SK-MEL-5 (cell line): ENCODE measurements at regions not wholly inside any gene's neighbourhood (a gene's known extent, or its start where the extent isn't known, plus 50 kb on each side); places are given as distances from the start of the nearest gene placed in this dataset.
A peak's percentile ranks its signal among the peaks of the same experiment; 100 is the strongest.

Experiments
- DNase-seq: peaks from one replicate; pipeline ENCODE4 v3.0.0-alpha.2; 2016; ENCODE audit warnings: low read depth, low spot score
- in situ Hi-C: cut with HindIII; loops from 2 replicates; pipeline ENCODE4 v1.10.0; 2016; ENCODE audit warnings: low sequenced_read_pairs, high pct_unique_total_duplicates, low pct_unique_long_range_greater_than_20kb

- in situ Hi-C loops: no loop called here
- no peak for DNase-seq
Observed at GRCh38 chr2:18122544-18123210, 244.2 kb downstream of the KCNS3 start.

DNA sequence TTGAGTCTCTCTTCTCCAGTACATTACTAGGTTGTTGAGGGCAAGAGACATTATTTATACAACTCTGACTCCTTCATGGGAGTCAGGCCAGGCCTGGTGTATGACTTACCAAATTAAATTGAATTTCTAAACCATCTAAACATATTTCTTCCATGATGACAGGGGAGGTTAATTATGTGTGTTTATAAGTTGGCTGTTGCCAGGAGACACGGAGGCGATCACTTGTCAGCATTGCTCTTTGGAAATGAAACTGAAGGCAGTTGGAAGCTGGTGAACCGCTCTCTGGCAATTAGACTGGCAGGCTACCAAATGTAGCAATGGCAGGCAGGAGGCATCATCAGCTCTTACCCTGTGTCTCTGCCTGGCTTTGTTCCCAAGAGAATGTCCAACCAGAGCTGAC, 241.4 kb downstream of the KCNS3 start:
- in situ Hi-C loops: no loop called here
- DNase-seq: no peak

- no peak for DNase-seq
Observed at GRCh38 chr2:18118703-18119102, 240.2 kb downstream of the KCNS3 start.

DNA sequence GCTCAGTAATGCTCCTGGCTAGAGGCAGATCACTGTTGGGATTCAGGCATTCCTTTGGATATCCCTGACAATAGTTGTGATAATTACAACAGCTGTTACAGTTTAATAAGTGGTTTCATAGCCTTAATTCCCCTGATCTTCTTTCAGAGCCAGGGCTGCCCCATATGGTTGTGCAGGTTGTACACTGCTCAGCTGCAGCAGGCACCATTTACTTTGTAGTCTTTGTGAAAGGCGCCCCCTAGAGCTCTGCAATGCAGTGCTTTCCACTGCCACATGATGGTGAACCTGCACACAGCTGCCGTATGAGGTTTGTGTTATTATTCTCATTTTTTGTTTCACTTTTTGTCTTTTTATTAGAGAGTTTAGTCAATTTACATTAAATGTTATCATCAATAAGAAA, 239.1 kb downstream of the KCNS3 start:
- DNase-seq: peak; percentile 89
- in situ Hi-C loops: no loop called here

More at GRCh38 chr2:18118703-18119102, 240.2 kb downstream of the KCNS3 start:
- in situ Hi-C loops: no loop called here

GRCh38 chr2:18110222-18110621, 231.8 kb downstream of the KCNS3 start:
- in situ Hi-C loops: no loop called here
- DNase-seq: no peak

DNA sequence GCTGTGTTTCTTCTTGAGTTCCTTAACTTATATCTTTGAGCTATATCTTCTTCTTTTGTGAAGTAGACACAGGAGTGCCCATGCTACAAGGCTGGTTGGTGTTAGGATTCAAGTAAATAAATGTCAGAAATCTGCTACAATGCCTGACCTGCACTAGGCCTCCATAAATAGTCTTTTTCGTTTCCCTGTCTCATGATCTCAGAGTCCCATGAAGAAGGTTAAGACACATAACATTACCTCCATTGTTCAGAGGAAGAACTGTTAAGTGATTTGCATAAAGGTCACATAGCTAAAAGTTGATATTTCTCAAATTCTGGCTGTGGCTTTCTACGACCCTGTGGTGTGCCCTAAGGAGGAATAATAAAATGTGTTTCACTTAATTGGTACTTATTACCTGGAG, 228.4 kb downstream of the KCNS3 start:
- in situ Hi-C loops: no loop called here
- peak; percentile 82 for DNase-seq

- in situ Hi-C loops: no loop called here
- no peak for DNase-seq
Observed at GRCh38 chr2:18105929-18106328, 227.5 kb downstream of the KCNS3 start.

DNA sequence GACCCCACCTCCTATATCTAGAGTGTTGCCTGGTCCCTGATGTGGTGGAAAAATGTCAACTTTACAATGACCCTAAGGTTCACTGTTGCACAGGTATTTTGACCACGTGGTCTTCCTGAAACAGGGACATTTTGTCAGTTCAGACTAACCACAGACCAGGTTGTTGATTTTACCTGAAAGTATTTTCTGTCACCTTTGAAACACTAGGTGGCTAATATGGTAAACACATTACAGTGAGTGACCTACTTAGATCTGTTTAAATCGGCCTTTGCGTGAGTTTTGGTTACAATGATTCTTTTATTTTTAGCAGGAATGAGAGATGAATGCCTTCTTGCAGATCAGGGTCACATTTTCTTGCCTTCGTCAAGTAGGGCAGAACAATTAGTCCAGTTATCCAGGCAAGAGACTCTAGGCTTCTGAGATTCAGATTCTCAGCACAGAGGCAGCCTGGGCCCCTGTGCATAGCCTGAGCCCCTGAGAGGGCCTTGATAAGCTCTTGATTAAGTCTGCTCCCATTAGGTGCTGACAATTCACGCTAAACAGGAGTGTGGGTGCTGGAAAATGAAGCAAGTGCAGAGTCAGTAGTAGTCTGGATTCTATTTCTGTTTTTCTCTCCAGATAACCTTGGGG, 226.2 kb downstream of the KCNS3 start:
- DNase-seq: peak; percentile 98
- in situ Hi-C loops: no loop called here

GRCh38 chr2:18096836-18097405, 218.5 kb downstream of the KCNS3 start:
- peak; percentile 97 for DNase-seq
- in situ Hi-C loops: no loop called here

DNA sequence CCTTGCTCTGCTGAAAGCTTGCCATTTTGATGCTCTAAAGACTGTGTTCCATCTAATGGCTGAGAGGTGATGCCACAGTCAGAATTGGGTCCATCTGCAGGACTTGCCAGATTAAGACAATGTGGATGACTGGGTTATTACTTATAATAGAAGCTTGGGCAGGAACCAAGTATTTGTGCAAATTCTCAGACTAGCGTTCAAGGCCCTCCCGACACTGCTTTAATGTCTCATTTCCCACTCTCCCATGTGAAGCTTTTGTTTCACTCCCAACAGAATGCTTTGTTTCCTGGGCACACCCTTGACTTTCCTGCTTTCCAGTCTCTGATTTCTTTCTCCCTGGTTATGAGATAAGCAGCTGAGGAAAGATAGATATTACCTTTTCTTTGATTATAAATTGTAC, 215.8 kb downstream of the KCNS3 start:
- no peak for DNase-seq
- in situ Hi-C loops: no loop called here

GRCh38 chr2:18093196-18093595, 214.7 kb downstream of the KCNS3 start:
- in situ Hi-C loops: no loop called here
- no peak for DNase-seq

DNA sequence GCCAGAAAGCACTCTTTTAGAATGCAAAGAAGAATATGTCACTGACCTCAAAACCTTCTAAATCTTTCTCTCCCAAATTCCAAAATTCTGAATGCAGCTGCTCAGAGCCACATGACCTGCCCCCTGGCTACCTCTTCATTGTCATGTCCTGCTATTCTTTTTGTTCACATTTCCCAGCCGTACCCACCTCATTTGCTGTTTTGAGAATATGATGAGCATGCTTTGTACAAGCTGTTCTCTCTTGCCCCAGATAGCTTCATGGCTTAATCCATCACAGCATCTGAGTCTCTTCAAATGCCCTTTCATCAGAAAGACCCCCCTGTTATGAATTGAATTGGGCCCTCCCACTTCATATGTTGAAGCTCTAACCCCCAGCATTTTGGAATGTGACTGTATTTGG, 214.3 kb downstream of the KCNS3 start:
- in situ Hi-C loops: no loop called here
- no peak for DNase-seq

GRCh38 chr2:18085593-18085992, 207.1 kb downstream of the KCNS3 start:
- no peak for DNase-seq
- in situ Hi-C loops: no loop called here

DNA sequence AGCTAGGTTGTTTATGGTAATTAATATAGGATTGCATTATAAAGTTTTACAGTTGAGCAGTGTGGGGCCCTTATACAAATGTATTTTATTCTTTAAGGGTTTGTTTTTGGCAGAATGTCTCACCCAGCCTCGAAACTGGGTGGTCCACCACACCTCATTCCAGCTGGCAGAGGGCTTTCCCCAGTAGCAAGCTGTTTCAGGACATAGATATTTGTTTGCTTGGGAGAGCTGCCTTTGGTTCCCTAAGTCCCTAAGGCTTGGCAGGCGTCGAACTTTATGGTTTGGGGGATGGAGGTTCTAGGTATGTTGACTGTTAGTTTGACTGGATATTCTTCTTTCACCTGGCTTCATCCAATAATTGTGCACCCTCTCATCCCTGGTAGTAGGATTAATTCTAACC, 205.9 kb downstream of the KCNS3 start:
- in situ Hi-C loops: no loop called here
- no peak for DNase-seq

- no peak for DNase-seq
- in situ Hi-C loops: no loop called here
Observed at GRCh38 chr2:18083806-18084205, 205.3 kb downstream of the KCNS3 start.

DNA sequence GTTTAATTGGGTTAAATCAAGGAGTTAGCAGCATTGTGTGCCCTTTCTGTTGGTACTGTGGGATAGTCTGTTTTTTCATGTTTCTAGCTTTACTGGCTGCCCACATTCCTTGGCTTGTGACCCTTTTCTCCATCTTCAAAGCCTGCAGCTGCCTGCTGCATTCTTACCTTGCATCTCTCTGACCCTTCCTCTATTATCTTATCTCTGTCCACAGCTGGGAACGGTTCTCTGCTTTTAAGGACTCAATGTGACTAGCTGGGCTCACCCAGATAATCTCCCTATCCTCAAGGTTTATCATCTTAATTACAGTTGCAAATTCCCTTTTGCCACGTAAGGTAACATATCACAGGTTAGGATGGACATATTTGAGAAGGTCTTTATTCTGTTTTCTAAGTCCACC, 199.7 kb downstream of the KCNS3 start:
- DNase-seq: no peak
- in situ Hi-C loops: no loop called here

DNA sequence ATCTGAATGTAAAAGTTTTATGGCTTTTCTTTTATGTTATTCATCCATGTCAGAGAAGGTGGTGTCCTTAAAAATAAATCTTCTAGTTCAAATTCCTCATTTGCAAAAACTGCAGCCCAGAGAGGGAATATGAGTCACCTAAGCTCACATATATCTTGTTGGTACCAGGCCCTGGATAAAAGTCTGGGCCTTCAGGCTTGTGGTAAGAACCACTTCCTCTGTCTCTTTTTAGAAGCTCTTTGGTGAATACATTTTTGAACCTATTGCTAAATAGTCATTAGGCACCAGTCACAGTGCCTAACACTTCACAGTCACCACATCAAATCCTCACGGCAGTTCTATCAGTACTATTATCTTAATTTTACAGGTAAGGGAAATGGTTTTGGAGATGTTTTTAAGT, 199.2 kb downstream of the KCNS3 start:
- peak; percentile 22 for DNase-seq
- in situ Hi-C loops: no loop called here

- in situ Hi-C loops: no loop called here
- DNase-seq: no peak
Observed at GRCh38 chr2:18077231-18077630, 198.8 kb downstream of the KCNS3 start.

DNA sequence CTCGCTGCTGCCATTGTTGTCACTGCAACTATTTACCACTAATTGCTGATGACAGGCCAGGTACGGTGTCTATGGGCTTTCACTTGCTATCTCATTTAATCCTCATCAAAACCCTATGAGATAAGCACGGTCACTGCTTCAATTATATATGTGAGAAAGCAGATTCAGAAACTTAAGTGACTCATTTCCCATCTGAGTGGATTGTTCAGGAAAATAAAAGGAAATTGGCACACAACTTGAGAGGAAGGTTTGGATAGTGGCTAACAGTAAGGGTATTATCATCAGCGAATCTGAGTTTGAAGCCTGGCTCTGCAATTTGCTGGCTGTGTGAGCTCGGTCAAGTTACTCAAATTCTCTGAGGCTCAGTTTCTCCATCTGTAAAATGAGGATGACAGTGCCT, 196.0 kb downstream of the KCNS3 start:
- no peak for DNase-seq
- in situ Hi-C loops: no loop called here
